Inferior parietal cortex (tissue), 1 donor: ENCODE measurements at regions not wholly inside any gene's neighbourhood (a gene's known extent, or its start where the extent isn't known, plus 50 kb on each side); places are given as distances from the start of the nearest gene placed in this dataset.
A peak's percentile ranks its signal among the peaks of the same experiment; 100 is the strongest.

Experiments used
- DNase-seq: peaks from one replicate; pipeline ENCODE4 v3.0.0-alpha.2; 2016; ENCODE audit errors: extremely low spot score

DNA sequence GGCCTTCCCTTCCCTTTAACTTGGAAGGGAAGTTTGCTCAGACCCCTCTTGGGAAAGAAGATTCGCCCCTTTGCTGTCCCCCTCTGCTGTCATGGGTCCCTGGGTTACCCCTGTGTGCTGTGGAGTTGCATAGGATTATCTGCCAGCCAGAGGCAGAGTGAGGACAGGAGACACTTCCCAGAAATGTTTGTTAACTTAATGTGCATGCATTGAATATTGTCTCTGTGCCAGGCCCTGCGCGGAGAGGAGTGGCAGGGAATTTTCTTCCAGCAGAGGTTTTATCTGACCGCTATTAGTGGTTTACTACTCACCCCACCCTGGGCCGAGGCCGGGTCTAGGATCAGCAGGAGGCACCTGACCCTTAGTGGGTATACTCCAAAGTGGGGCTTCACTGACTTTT lies 894.8 kb downstream of the TBC1D22A start:
- no peak for DNase-seq

DNA sequence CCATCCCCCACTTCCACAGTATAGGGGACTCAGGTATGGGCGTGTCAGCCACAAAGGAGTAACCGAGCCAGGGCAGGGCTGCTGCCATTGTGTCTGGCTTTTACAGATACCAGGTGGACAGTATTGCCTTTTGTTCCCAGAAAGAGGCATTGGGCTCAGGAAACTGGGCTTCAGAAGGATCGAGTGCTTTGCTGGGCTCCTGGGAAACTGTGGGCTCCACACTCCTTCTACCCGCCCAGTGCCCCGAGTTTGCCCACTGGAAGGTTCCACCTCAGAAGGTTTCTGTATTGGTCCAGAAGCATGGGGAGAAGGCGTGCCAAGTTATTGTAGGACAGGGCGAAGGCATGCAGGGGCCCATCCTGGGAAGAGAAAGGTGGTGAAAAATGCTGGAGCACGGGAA lies 894.4 kb downstream of the TBC1D22A start:
- DNase-seq = no peak

DNA sequence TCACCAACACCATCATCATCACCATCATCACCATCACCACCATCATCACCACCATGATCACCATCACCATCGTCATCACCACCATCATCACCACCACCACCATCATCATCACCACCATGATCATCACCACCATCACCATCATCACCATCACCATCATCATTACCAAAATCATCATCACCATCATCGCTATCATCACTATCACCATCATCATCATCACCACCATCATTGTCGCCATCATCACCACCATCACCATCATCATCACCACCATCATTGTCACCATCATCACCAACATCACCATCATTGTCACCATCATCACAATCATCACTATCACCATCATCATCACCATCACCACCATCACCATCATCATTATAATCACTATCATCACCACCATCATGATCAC lies 893.5 kb downstream of the TBC1D22A start:
- DNase-seq = no peak

DNA sequence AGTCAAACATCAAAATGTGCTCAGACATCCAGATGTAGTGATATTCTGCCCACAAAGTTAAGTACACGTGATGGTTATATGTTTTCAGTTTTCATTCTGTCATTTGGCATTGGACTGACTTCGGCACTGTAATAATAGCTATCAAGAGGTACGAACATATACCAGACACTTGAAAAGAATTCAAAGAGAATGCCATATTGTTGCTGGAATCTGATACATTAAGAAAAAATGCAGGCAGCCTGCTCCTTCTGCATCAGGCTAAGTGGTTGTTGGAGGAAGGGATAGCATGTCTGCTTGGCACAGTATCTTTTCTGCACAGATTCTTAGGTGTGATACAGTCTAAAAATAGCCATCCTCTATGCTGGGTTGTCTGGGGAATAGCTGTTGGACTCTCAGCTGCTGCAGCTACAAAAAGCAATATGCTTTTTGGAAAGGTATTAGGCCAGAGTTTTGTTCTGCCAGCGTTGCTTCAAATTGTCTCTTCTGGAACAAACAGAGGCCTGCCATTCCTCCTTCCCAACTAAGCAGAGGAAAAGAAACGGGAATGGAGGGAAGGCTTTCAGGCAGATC lies 892.6 kb downstream of the TBC1D22A start:
- peak; percentile 53 for DNase-seq

DNA sequence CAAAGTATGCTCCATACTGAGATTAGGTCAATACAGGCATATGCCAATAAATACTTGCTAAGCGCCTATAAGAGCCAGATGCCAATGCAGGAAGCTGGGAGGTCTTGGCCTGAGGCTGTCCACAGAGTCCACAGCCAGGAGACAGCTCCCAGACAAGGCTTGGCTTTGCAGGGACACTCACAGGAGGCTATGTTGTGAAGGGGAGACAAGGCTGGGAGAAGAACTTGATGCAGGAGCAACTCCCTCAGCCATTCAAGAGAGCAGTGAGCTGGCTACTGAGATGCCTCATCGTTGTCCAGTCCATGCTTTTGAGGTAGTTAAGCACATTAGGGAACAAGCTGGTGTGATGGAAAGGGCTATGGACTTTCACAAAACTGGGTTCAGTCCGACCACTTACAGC lies 891.5 kb downstream of the TBC1D22A start:
- no peak for DNase-seq

DNA sequence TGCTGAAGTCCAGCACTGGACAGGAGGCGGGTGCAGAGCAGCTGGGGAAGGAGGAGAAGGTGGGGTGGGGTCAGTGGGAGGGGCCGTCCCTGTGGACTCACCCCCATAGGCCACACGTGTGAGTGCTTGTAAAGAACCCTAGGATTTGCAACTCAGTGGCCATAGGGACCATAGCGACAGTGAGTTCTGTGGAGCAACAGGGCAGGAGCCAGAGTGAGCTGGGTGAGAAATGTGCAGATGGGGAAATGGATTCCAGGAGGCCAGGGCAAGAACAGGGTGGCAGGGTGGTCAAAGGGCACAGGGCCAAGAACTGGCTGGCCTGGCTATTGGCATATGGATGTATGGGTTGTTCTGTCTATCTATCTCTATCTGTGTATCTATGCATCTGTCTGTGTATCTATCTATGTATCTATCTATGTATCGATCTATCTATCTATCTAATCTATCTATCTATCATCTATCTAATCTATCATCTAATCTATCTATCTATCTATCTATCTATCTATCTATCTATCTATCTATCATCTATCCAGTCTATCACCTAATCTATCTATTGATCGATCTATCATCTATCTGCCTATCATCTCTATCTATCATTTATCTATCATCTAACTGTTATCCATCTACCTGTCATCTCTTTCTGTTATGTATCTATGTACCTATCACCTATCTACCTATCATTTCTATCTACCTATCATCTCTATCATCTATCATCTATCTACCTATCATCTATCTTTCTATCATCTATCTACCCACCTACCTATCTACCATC lies 889.0 kb downstream of the TBC1D22A start:
- DNase-seq = no peak

DNA sequence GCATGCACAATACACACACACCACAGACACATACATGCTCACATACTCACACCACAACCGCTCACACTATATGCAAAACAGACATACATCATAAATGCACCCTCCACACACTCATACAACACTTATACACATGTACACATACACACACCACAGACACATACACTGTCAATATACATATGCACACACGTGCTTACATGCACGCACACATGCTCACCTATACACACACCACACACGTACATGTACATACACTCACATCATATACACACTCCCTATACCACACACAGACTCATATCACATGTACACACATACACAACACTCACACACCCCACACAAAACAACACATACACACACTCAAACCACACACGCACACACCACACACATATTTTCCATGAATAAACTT lies 885.3 kb downstream of the TBC1D22A start:
- no peak for DNase-seq

DNA sequence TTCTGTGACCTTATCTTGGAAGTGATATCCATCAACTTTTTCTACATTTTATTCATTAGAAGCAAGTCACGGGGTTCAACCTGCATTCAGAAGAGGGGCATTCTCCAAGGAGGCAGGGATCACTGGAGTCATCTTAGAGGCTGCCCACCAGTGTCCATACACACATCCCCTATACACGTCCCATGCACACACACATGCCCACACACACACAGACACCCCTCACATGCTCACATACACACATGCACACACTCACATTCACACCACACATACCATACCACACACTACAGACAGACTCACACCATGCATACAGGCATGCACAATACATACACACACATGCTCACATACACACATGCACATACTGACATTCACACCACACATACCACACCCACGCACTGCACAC lies 884.7 kb downstream of the TBC1D22A start:
- no peak for DNase-seq

DNA sequence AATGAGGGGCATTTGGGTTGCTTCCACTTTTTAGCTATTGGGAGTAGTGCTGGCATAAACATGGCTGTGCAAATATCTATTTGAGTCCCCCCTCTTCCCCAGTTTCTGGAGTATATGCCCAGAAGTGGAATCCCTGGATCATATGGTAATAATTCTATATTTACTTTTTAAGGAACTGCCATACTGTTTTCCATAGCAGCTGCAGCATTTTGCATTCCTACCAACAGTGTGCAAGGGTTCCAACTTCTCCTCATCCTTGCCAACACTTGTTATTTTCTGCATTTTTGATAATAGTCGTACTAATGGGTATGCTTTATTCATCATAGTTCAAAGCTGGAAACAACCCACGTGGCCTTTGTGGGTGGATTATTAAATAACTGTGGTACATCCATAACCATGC lies 883.5 kb downstream of the TBC1D22A start:
- no peak for DNase-seq

DNA sequence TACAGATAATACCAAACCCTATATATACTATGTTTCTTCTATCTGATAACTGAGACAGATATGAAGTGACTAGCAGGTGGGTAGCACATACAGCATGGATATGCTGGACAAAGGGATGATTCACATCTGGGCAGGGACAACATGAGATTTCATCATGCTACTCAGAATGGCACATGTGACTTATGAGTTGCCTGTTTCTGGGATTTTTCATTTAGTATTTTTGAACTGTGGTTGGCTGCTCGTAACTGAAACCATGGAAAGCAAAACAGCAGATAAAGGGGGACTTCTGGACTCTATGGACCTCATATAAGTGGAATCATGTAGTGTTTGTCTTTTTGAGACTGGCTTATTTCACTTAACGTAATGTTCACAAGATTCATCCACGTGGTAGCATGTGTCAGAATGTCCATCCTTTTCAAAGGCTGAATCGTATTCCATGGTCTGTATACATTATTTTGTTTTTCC lies 883.0 kb downstream of the TBC1D22A start:
- no peak for DNase-seq

DNA sequence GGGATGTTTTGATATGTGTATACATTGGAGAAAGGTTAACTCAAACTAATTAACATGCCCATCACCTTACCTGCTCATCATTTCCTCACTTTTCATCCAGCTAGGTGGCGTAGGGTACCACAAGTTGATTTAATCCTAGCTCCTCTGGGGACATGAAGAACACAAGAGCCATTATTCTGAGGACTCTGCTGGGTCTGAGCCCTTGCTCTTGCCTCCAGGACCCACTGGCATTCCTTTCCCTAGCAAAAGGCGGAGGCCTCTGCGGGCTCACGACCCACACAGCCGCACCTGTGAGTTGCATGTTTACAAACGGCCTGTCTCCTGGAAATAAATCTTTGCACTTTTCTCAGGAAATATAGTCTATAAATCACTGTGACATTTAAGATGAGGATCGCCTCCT lies 871.9 kb downstream of the TBC1D22A start:
- DNase-seq = no peak

DNA sequence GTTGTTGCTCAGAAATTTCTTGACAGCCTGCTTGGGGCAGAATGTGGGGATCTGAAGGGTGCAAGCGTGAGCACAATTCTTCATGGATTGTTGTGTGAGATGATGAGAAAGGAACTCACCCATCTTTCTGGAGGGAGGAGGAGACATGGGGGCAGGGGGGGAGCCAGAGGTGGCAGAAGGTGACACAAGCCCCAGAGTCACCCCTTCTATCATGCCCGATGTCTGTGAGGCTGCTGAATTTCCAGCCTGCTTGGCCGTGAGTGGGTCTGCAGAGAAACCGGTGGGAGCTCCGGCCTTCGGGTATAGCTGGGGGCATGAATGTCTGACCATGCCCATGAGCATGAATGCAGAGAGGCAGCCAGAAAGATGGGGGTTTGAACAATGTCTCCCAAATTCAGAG lies 870.7 kb downstream of the TBC1D22A start:
- no peak for DNase-seq

DNA sequence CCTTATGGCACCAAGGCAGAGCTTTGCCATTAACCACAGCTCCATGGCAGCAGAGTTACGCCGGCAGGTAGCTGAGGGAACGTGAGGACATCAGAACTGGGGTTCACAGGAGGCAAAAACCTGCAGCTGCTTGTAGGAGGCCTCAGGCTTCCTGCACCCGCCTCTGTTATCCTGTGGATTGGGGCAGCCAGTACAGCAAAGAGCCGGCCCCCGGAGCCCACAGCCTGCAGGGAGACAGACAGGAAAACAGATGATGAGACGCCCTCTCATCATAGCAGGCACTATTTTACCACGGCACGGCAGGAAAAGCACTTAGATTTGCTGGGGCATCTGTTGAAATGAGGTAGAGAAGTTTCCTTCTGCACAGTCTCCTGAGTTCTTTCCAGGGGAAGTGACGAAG lies 870.3 kb downstream of the TBC1D22A start:
- DNase-seq = no peak

DNA sequence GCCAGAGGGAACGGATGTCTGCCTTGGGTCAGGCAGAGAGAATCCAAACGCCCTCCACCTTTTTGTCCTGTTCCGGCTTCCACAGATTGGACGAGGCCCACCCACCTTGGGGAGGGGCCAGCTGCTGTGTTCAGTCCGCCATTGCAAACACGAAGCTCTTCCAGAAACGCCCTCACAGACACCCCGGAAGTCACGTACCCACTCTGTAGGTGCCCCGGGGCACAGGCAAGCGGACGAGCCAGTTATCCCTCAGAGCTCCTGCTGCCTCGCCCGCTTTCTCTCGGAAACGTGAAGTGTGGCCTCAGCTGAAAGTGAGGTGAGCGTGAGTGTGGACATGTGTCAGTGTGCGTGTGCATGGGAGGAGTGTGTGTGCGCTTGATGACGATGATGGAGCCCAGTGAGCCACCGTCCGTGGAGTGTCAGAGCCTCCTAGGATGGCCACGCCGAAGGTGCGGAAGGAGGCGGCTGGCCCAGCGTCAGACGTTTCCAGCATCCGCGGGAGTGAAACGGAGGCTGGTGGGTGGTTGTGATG lies 869.2 kb downstream of the TBC1D22A start:
- DNase-seq = peak; percentile 48

DNA sequence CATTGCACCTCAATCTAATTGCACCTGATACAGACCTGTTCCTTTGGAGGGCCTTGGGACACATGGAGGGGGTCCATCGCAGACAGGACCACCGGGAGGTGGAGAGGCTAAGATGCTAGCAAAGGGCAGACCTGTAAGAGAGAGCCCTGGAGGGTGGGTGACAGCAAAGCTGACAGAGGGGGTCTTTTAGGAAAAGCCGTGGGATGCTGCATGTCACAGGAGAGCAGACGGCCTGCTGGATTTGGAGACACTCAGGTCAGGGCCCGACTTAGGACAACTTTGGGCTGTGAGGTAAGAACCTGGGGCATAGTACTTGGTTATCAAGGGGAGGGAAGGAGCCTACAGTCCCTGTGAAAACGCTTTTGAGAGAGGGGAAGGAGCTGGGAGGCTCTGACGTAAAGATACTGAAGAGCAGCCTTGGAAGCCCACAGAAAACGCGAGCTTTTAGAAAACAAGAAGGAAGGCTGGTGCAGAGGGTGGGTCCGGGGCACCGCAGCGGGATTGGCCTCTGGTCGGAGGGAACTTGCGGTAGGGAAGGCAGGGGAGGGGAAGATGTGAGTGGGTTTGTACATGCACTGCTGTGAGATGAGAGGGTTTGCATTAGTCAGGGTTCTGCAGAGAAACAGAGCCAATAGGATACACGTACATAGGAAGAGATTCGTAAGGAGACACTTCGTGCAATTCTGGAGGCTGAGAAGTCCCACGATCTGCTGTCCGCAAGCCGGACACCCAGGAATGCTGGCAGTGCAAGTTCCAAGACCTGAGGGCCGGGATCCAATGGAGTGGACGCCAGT lies 868.5 kb downstream of the TBC1D22A start:
- no peak for DNase-seq

DNA sequence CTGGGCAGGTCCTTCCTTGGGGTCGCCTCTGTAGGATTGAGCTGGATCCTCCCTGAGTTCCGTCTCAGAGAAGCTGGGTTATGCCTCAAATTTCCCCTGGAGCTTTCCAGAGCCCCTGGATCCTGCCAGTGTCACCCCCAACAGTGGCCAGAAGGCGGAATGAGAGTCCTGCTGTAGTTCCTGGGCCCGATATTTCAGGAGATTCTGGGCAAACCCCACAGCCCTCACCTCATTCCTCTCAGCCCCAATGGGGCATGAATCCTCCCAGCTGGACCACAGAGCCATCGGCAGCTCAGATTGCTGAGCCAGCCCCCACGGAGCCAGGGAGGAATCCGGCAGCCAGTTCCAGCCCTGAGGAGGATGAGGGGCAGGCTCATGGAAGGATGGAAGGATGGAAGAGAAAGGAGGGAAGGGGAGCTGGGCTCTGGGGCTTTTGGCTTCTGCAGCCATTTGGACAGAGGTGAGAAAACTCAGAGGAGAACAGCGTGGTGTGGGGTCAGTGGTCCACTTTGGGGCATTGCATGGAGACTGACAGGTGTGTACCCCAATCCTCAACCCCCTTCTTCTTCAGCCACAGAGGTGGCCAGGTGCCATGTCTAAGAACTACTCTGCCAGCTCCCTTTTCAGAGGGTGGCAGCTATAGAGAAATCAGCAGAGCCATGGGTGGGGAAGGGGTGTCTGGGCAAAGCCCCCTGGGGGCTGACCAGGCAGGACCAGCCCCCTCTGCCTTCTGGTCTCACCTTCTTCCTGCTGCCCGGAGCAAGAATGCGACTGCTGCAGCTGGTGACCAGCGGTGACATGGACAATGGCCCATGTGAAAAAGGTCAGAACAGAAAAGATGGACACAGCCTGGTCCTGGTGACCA lies 867.6 kb downstream of the TBC1D22A start:
- DNase-seq = no peak

DNA sequence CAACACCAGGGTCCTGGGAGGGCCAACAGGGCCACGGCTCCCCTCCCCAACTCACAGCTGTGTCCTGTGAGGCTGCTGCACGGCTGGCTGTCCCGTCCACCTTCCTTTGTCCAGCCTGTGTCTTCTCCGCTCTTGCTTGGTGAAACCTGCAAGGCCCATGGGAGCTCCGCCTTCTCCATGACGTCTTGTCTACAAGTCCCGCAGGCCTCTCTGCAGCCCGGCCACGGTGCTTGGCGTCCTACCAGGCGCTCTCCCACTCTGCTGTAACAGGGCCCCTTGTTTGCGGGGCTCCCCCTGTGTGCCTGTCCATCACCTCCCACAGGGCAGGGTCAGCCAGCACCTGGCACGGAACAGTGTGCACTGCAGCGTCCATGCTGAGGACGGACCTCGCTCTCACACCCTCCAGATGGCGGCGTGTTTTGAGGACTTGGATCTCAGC lies 866.8 kb downstream of the TBC1D22A start:
- DNase-seq = no peak

DNA sequence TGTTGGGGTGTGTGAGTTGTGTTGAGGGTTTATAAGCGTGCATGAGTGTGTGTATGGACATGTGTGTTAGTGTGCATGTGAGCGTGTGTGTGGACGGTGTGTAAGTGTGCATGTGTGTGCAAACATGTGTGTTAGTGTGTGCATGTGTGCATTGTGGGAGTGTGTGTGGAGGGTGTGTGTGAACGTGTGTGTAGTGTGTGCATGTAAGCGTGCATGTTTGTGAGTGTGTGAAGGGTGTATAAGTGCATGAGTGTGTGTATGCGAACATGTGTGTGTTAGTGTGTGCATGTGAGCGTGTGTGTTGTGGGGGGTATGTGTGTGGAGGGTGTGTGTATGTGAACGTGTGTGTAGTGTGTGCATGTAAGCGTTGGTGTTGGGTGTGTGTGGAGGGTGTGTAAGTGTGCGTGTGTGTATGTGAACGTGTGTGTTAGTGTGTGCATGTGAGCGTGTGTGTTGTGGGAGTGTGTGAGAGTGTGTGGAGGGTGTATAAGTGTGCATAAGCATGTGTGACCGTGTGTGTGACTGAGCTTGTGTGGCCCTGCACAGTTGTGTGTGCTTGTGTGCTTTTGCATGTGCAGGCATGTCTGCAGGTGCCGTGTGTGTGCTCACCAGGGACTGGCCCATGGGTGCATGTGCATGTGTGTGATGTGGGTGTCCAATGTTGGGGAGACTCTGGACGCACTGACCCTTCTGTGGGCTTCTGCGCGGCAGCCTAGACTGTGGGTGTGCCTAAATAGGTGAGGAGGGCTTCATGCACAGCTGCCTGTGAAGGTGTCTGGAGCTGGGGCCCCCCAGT lies 866.2 kb downstream of the TBC1D22A start:
- no peak for DNase-seq

DNA sequence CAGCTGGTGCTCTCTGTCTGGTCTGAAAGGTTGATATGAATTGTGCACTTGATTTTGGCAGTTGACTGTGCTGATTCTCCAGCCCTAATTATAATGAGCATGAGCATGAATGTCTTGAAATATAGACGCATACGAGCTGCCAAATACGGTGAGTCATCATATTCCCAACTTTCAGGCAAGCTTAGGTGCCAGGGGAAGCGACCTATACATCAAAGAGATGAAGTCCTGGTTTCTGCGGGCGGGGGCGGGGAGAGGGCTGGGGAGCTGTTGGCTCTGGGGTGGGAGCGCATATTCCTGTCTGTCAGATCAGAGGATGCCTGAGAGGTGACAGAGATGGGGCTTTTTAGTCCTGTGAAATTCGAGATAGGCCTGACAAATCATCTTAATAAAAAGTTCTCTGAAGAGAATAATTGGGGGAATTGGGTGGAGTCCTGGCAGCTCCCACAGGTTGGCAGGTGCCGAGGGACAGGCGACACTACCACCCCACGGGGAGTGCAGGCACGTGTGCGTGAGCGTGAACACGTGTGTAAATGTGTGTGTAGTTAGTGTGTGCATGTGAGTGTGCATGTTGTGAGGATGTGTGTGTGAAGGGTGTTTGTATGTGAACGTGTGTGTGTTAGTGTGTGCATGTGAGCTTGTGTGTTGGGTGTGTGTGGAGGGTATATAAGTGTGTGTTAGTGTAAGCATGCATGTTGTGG lies 865.3 kb downstream of the TBC1D22A start:
- no peak for DNase-seq
